Activated CD4-positive, alpha-beta memory T cell treated with anti-CD3 and anti-CD28 coated beads, Interleukin-2, amount 10 ng/mL, durations not matched to agents 7 days and 5 days (primary cell): ENCODE measurements at regions not wholly inside any gene's neighbourhood (a gene's known extent, or its start where the extent isn't known, plus 50 kb on each side); places are given as distances from the start of the nearest gene placed in this dataset.

Experiments used
- CTCF ChIA-PET: fragments of 350-600 bp; sonication (Branson Sonifier 250); formaldehyde crosslinking; loops from one replicate; lab custom pipeline; 2021; ENCODE audit warnings: antibody characterized with exemption, inconsistent platforms; lab: Charles Lee
- POLR2A ChIA-PET: fragments of 350-600 bp; sonication (Branson Sonifier 250); formaldehyde crosslinking; loops from one replicate; lab custom pipeline; 2021; ENCODE audit warnings: antibody characterized with exemption; lab: Charles Lee
- DNase-seq: peaks from one replicate; pipeline ENCODE4 v3.0.0-alpha.2; 2020
- H3K27ac Mint-ChIP-seq: one replicate; pipeline ENCODE4 v1.8.0; 2021; ENCODE audit warnings: mild to moderate bottlenecking, mixed read lengths
- H3K27me3 Mint-ChIP-seq: one replicate; pipeline ENCODE4 v1.8.0; 2021; ENCODE audit warnings: mixed read lengths
- H3K36me3 Mint-ChIP-seq: one replicate; pipeline ENCODE4 v1.8.0; 2021; ENCODE audit warnings: low read depth, mixed read lengths
- H3K4me1 Mint-ChIP-seq: one replicate; pipeline ENCODE4 v1.8.0; 2021; ENCODE audit warnings: mixed read lengths
- H3K4me3 Mint-ChIP-seq: one replicate; pipeline ENCODE4 v1.8.0; 2021; ENCODE audit warnings: mild to moderate bottlenecking, mixed read lengths
- H3K9me3 Mint-ChIP-seq: one replicate; pipeline ENCODE4 v1.8.0; 2021; ENCODE audit warnings: mixed read lengths

DNA sequence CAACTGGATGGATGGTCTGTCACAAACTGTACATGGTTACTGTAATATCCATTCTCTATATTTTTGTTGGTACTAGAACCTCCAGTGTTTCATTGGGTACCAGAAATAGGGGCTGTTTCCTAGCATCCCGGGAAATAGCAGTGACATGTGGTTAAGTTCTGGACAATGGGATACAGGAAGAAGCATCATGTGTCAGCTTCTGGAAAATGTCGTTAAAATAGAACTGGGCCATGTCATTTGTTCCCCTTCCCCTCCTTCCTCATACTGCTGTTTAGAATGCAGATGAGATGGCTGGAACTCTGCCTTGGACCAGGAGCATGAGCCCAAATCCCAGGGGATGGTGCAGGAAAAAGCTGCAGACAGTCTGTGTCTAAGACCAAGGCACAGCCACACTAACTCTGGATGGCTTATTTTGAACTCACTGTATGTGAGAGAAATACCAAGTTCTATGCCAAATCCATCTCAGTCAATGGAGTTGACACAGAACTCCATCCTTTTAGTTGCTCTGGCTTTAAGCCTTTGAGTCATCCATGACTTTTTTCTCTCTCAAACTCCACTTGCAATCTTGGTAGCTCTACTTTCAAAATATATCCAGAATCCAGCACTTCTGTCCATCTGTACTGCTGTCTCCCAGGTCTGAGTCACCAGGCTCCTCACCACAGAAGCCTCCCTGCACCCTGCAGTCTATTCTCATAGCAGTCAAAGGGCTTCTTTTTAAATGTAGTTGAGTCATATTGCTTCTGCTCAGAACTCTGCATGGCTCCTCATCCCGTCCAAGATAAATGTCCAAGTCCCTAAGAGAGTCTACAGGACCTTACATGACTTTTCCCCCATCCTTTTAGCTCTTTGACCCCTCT, 184.2 kb downstream of the NSG2 start:
- ChIA-PET CTCF (no interaction called here), POLR2A (no interaction called here)
- H3K4me3 Mint-ChIP-seq = no peak overlapping the region
- no peak overlapping the region for H3K27ac Mint-ChIP-seq
- H3K4me1 Mint-ChIP-seq = no peaks in the 10 kb centered on the region
- H3K27me3 Mint-ChIP-seq = no peaks in the 10 kb centered on the region
- no peaks in the 10 kb centered on the region for H3K36me3 Mint-ChIP-seq
- no peaks in the 10 kb centered on the region for H3K9me3 Mint-ChIP-seq
- DNase-seq = no peak

DNA sequence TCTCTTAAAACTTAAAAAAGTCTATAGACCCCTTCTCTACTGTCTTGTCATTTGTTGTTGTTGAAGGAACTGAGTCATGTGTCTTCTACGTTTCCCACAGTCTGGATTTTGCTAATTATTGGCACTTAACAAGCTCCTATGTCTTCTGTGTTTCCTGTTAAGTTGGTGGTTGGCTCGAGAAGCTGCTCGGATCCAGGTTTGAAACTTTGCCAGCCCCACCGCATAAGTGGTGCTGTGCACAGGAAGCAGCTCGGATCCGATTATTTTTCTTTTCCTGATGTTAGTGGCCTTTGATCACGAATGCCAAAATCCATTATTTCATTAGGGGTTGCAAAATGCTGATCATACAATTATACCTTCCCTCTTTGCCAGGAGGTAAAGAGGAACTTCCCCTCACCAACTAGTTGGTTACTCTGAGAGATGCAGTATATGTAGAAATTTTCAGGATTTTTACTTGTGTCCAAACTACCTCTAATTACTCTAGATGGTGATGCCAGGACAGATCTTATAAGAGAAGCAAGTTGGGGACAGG, 186.5 kb downstream of the NSG2 start:
- DNase-seq = no peak
- Mint-ChIP-seq H3K36me3 (no peaks in the 10 kb centered on the region), H3K4me1 (no peaks in the 10 kb centered on the region), H3K9me3 (no peaks in the 10 kb centered on the region), H3K27me3 (no peaks in the 10 kb centered on the region), H3K27ac (no peak overlapping the region), H3K4me3 (no peak overlapping the region)
- POLR2A ChIA-PET = no interaction called here
- CTCF ChIA-PET = no interaction called here

DNA sequence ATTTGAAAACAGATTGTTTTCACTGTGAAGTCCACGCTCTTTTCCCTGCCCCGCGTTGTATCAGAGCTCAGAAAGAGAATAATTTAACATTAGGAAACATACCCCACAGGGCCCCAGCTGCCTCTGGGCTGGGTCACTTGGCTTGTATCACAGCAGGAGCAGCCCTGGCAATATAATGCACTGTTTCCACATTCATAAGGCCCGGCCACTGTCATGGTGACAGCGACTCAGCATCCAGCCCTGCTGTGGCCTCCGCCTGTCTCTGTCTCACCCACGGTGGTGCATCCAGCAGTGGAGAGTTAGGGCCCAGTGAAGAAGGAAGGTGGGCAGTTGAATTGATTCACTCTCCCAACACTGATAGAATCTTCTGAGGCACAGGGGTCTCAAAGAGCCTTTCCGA, 188.9 kb downstream of the NSG2 start:
- H3K27me3 Mint-ChIP-seq = no peaks in the 10 kb centered on the region
- no peak for DNase-seq
- no peak overlapping the region for H3K4me3 Mint-ChIP-seq
- no peaks in the 10 kb centered on the region for H3K36me3 Mint-ChIP-seq
- H3K4me1 Mint-ChIP-seq = no peaks in the 10 kb centered on the region
- ChIA-PET POLR2A (no interaction called here), CTCF (no interaction called here)
- no peaks in the 10 kb centered on the region for H3K9me3 Mint-ChIP-seq
- H3K27ac Mint-ChIP-seq = no peak overlapping the region

DNA sequence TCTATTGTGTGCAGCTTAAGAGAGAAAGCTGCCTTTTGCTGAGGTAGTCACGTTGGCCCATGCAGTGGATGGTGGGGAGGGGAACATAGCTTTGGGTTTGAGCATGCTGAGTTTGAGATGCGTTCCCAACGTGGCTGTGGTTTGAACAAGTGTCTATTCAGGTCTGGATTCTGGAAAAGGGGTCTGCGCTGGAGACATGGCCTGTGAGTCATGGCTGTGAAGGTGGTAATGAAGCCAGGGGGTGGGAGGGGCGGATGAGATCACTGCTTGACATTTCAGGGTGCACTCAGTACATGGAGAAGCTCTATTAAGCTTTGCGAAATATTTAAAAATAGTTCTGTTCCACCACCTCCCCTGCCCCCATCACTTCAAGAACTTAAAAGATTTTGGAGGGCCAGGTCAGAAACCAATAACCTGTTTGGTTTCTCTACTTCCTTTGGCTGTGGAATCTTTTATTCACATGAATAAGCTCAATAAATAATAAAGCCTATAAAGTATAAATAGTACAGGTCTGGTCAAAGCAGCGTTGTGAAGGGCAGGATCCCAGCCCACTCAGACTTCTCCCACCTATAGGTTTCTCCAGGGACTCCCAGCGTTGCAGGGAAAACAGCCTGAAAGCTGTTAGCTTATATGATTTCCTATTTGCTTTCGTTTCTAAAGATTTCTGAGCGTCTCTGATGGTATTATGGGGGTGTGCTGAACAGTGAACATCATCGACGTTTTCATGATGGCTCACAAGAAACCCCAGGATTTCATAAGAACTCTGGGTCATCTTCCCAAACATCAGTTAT, 189.9 kb downstream of the NSG2 start:
- H3K9me3 Mint-ChIP-seq = no peaks in the 10 kb centered on the region
- no peaks in the 10 kb centered on the region for H3K4me1 Mint-ChIP-seq
- no peak overlapping the region for H3K4me3 Mint-ChIP-seq
- no peaks in the 10 kb centered on the region for H3K36me3 Mint-ChIP-seq
- DNase-seq = no peak
- ChIA-PET CTCF (no interaction called here), POLR2A (no interaction called here)
- no peaks in the 10 kb centered on the region for H3K27me3 Mint-ChIP-seq
- no peak overlapping the region for H3K27ac Mint-ChIP-seq

DNA sequence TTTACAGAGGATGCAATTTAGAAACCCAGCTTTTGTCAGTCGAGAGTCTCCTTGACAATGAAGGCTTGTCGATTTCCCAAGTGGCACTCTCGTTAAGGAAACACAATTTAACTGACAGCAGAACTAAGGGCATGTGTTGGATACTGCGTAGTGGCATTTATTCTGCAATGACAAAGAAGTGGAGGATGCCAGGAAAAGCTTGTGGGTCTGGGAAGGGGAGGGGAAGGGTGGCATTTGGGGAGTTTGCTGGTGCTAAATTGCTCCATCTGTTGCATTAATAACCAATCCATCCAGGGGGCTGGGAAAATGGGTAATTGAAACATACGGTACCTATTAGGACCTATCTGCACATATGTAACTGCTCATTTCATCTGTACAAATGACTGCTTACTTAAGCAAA, 190.6 kb downstream of the NSG2 start:
- no peaks in the 10 kb centered on the region for H3K36me3 Mint-ChIP-seq
- H3K9me3 Mint-ChIP-seq = no peaks in the 10 kb centered on the region
- H3K4me3 Mint-ChIP-seq = no peak overlapping the region
- POLR2A ChIA-PET = no interaction called here
- no peak overlapping the region for H3K27ac Mint-ChIP-seq
- CTCF ChIA-PET = no interaction called here
- DNase-seq = no peak
- no peaks in the 10 kb centered on the region for H3K27me3 Mint-ChIP-seq
- no peaks in the 10 kb centered on the region for H3K4me1 Mint-ChIP-seq

DNA sequence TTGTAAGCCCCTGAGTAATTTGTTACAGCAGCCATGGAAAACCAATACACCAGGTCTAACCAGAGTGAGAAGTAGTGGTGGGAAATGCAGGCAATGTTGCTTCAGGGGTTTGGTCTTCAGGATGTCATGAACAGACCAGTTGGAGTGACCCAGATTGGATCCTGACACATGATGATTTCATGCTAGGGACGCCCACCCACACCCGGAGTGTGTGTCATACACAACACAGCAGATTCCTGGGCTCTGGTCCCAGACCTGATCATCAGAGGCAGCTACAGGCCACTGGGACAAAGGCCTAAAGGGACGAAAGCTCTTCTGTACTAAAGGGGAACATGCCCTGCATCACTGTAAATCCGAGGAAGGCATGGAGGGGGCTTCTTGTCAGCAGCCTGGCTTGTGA, 194.2 kb downstream of the NSG2 start:
- no peak overlapping the region for H3K4me3 Mint-ChIP-seq
- no peak overlapping the region for H3K27ac Mint-ChIP-seq
- no peaks in the 10 kb centered on the region for H3K36me3 Mint-ChIP-seq
- no peak for DNase-seq
- H3K4me1 Mint-ChIP-seq = no peaks in the 10 kb centered on the region
- POLR2A ChIA-PET = no interaction called here
- peaks cover 2% of the 10 kb centered on the region for H3K9me3 Mint-ChIP-seq
- CTCF ChIA-PET = no interaction called here
- no peaks in the 10 kb centered on the region for H3K27me3 Mint-ChIP-seq

DNA sequence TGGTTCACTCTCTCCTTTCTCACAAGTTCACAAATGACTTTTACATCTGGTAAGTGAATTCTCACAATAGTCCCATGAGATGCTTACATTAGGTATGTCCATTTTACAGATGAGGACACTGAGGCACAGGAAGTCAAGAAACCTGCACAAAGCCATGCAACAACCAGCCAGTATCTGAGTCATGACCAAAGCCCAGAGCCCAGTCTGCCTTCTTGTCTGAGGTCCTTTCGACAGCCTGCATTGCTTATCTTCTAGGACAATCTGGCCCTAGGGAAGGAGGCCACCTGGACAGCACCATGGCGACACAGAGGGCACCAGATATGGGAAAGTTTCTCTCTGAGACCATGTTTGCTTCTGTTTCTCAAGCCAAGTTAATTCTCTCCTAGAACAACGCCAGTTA, 197.1 kb downstream of the NSG2 start:
- peaks cover 2% of the 10 kb centered on the region for H3K9me3 Mint-ChIP-seq
- no peaks in the 10 kb centered on the region for H3K4me1 Mint-ChIP-seq
- no peak for DNase-seq
- no peaks in the 10 kb centered on the region for H3K27me3 Mint-ChIP-seq
- ChIA-PET POLR2A (no interaction called here), CTCF (interaction anchor here (1.3 kb wide), 1 partner anchor 69 kb away, joined by 3 read pairs; no protein-coding TSS in a partner anchor)
- H3K4me3 Mint-ChIP-seq = no peak overlapping the region
- H3K27ac Mint-ChIP-seq = no peak overlapping the region
- H3K36me3 Mint-ChIP-seq = no peaks in the 10 kb centered on the region

DNA sequence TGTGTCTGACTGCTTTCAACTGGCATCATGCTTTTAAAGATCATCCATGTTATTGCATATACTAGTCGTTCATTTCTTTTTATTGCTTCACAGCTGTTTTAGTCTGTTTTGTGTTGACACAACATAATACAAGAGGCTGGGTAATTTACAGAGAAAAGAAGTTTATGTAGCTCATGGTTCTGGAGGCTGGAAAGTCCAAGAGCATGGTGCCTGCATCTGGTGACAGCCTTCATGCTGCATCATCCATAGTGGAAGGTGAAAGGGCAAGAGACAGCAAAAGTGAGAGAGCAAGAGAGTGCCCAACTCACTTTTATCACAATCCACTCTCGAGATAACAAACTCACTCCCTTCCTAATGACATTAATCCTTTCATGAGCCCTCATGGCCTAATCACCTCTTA, 198.4 kb downstream of the NSG2 start:
- H3K4me3 Mint-ChIP-seq = no peak overlapping the region
- no peak for DNase-seq
- H3K9me3 Mint-ChIP-seq = peaks cover 2% of the 10 kb centered on the region
- no peak overlapping the region for H3K27ac Mint-ChIP-seq
- no peaks in the 10 kb centered on the region for H3K27me3 Mint-ChIP-seq
- no peaks in the 10 kb centered on the region for H3K36me3 Mint-ChIP-seq
- ChIA-PET POLR2A (no interaction called here), CTCF (no interaction called here)
- no peaks in the 10 kb centered on the region for H3K4me1 Mint-ChIP-seq

DNA sequence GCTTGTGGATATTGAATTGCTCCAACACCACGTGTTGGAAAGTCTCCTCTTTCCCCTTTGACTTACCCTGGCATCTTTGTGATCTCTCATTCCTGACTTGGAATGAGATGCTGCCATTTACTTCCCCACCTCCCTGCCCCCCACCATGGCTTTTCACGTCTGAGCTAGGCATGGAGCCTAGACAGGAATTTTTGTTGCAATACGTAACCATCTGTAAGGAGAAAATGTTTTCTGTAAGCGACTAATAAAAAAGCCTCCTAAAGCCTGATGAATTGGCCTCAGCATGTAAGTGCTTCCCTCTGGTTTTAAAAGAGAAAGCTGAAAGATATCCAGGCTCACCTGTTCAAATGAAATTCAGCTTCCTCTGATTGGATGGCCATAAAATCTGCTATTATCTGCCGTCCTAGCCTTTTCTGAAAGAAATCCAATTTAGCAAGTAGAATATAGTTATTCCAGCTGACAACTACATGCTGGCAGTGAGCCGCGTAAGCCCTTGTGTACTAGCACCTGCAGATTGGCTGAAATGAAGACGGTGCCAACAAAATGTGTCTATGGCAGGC, 200.1 kb downstream of the NSG2 start:
- CTCF ChIA-PET = no interaction called here
- no peak for DNase-seq
- peaks cover 2% of the 10 kb centered on the region for H3K9me3 Mint-ChIP-seq
- no peak overlapping the region for H3K27ac Mint-ChIP-seq
- POLR2A ChIA-PET = no interaction called here
- no peaks in the 10 kb centered on the region for H3K27me3 Mint-ChIP-seq
- no peaks in the 10 kb centered on the region for H3K36me3 Mint-ChIP-seq
- no peak overlapping the region for H3K4me3 Mint-ChIP-seq
- H3K4me1 Mint-ChIP-seq = no peaks in the 10 kb centered on the region

DNA sequence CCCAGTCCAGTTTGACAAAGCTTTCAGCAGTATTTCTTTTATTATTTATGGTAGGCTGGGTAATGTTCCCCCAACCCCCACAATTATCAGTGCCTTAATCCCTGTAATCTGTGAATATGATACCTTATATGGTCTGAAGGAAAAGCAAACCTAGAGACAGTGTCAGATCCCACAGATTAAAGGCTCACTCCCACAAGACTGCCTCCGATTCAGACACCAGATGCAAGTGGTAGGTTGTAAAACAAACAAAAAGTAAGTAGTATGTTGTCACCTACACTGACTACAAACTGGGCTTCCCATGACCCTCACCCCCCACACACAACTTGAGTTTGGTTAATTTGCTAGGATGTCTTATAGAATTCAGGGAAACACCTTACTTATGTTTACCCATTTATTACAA, 201.2 kb downstream of the NSG2 start:
- no peak for DNase-seq
- Mint-ChIP-seq H3K27ac (no peak overlapping the region), H3K36me3 (no peaks in the 10 kb centered on the region), H3K9me3 (peaks cover 2% of the 10 kb centered on the region), H3K27me3 (no peaks in the 10 kb centered on the region), H3K4me1 (no peaks in the 10 kb centered on the region), H3K4me3 (no peak overlapping the region)
- ChIA-PET POLR2A (no interaction called here), CTCF (no interaction called here)

DNA sequence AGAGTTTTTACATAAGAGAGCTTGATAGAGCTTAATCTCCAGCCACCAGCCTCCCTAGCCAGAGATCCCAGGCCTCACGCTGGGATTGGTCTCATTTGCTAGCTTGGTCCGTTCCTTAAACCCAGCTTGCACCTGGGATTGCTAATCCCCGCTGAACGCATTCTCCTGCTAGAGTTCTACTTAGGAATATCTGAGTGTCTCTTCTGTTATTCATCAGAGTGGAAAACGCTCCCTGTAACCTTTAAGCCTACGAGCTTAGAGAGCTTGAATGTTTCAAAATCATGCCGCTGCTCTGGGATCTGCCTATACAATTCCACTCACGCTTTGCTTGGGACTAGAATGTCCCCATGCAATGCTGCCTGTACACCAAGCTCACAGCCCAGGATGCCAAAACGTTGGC, 201.8 kb downstream of the NSG2 start:
- H3K27ac Mint-ChIP-seq = no peak overlapping the region
- peaks cover 2% of the 10 kb centered on the region for H3K9me3 Mint-ChIP-seq
- ChIA-PET CTCF (no interaction called here), POLR2A (no interaction called here)
- H3K4me1 Mint-ChIP-seq = no peaks in the 10 kb centered on the region
- H3K4me3 Mint-ChIP-seq = no peak overlapping the region
- DNase-seq = no peak
- H3K36me3 Mint-ChIP-seq = no peaks in the 10 kb centered on the region
- H3K27me3 Mint-ChIP-seq = no peaks in the 10 kb centered on the region

DNA sequence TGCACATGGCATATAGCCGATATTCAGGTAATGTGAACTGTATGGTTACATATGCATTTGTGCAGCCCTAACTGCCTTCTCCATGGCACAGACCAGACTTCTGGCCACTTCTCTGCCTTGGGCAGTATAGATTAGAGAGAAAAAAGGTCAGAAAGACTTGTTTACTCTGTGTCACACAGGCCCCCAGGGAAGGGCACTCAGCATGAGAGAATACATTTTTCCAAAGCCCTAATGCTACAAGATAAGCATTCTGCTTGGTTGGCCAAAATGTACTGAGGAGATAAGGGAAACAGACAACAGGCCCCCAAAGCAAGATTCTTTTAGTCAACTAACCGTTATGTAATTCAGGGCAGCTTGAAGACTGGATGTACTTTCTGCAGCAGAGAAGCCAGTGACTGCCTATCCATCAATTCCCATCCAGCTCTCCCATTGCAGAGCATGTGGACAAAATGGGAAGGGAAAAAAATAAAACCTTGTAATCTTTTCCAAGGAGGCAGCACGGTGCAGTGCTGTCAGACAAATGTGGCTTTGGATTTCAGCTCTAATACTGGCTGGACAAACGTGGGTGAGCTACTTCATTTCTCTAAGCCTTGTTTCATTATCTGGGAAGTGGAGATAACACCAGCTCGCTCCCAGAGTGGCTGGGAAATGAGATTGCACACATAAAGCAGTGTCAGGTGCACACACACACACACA, 205.9 kb downstream of the NSG2 start:
- Mint-ChIP-seq H3K36me3 (no peaks in the 10 kb centered on the region), H3K27ac (no peak overlapping the region), H3K4me1 (no peaks in the 10 kb centered on the region), H3K9me3 (no peaks in the 10 kb centered on the region), H3K27me3 (no peaks in the 10 kb centered on the region), H3K4me3 (no peak overlapping the region)
- no peak for DNase-seq
- POLR2A ChIA-PET = no interaction called here
- CTCF ChIA-PET = no interaction called here

DNA sequence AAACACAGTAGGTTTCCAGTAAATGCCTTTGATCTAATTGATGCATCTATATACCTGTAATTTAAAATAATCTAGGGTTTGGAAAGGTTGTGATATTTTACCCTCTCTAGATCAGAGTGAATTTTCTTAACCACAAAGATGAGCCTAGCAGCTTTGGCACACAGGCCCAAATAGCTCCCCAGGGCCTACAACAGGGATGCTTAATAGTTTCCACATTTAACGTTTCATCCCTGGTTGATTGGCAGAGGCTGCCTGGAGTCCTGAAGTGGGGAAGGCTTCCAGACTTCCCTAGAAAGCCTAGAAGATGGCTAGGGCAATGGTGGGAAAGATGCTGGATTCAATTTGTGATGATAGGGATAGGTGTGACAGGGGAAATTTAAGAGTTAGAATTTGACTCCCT, 206.6 kb downstream of the NSG2 start:
- no peak for DNase-seq
- H3K4me1 Mint-ChIP-seq = no peaks in the 10 kb centered on the region
- no peaks in the 10 kb centered on the region for H3K9me3 Mint-ChIP-seq
- ChIA-PET POLR2A (no interaction called here), CTCF (no interaction called here)
- H3K27ac Mint-ChIP-seq = no peak overlapping the region
- no peaks in the 10 kb centered on the region for H3K27me3 Mint-ChIP-seq
- no peak overlapping the region for H3K4me3 Mint-ChIP-seq
- H3K36me3 Mint-ChIP-seq = no peaks in the 10 kb centered on the region
